HG03196 (cell line): ENCODE measurements at regions not wholly inside any gene's neighbourhood (a gene's known extent, or its start where the extent isn't known, plus 50 kb on each side); places are given as distances from the start of the nearest gene placed in this dataset.

Experiments
- ATAC-seq: cut with Tn5 transposase; IDR thresholded peaks from one replicate; pipeline ENCODE4 v1.9.1; 2021; ENCODE audit not compliant: unreplicated experiment

GRCh38 chr10:129023082-129023481 is 444.0 kb upstream of the MGMT start:
- ATAC-seq, result no peak

- ATAC-seq, result no peak
Measured at GRCh38 chr10:129024046-129024445, 443.0 kb upstream of the MGMT start.

- ATAC-seq, result no peak
Measured at GRCh38 chr10:129025787-129026186, 441.3 kb upstream of the MGMT start.

GRCh38 chr10:129027906-129028305 is 439.1 kb upstream of the MGMT start:
- ATAC-seq, result no peak

DNA sequence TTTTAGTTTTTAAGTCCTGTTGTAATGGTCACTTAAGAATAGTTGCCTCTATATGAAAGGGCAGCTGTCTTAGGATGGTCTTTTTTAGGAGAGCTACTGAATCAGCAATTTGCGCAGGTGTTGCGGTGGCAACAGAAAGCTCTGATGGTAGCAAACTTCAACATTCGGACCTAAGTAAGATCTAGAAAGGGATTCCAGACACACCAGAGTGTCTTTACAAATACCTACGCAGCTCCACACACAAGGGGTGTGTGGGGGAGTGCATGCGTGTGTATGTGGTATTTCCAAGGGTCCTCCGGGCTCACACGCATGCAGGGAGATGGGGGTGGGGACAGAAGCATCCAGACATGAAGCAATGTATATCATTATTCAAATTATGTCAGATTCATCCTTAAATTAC is 438.6 kb upstream of the MGMT start:
- ATAC-seq, result no peak

DNA sequence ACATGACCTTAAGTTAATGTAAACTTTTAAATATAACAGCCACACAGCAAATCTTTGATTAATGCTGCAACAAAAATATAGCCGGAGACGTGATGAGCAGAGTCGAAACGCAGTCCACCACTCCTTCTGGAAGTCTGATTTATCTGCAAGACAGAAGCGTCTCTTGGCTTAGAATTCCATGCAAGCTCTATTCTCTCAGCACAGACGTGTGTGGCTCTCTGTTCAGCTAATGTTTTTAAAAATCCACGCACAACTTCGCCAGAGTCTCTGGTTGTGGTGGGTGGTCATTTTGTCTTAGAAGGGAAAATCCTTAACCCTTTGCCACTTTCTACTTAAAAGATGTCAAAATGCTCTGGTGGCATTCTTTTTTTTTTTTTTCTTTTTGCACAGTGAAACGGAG is 438.0 kb upstream of the MGMT start:
- no peak for ATAC-seq

DNA sequence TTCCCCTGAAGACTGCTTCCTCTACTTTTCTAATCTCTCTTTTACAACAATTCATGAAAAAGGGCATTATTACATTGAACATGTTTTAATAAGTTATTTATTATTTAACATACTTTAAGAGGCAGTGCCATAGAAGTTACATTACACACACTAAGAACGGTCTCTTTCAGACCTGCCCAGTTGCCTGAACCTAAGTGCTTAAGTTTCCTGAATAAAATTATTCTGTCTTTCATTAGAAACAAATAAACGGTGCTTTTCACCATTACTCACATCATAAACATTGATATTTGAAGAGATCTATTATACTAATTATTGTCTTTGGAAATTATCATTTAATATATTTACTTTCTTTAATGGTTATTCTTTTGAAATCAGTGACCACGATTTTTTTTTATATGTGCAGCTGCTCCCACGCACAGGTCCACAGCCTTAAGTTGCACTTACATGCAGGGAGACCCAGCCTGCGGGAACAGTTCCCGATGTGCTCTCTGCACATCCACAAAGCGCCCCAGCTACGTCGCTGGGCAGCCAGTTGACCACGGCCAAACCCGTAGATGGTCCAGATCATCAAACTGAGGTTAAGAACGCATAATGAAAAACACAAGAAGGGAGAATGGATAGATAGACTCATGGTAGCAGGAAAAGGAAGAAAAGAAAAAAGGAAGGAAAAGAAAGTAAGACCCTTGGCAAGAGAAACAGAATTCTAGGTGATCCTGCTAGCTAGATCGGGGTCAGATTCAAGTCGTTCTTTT is 437.0 kb upstream of the MGMT start:
- no peak for ATAC-seq

DNA sequence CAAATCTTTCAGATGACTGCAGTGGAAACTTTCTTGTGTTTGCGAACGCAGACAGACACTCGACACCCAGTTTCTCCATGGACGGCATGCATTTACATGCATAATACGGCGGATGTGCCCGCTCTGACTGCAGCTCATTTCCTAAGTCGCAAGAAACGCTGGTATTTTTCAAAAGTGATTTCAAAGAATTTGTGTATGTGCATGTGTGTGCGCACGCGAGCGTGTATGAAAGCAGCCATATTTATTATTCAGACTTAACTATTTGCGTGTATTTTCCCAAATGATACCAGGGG is 436.5 kb upstream of the MGMT start:
- no peak for ATAC-seq

DNA sequence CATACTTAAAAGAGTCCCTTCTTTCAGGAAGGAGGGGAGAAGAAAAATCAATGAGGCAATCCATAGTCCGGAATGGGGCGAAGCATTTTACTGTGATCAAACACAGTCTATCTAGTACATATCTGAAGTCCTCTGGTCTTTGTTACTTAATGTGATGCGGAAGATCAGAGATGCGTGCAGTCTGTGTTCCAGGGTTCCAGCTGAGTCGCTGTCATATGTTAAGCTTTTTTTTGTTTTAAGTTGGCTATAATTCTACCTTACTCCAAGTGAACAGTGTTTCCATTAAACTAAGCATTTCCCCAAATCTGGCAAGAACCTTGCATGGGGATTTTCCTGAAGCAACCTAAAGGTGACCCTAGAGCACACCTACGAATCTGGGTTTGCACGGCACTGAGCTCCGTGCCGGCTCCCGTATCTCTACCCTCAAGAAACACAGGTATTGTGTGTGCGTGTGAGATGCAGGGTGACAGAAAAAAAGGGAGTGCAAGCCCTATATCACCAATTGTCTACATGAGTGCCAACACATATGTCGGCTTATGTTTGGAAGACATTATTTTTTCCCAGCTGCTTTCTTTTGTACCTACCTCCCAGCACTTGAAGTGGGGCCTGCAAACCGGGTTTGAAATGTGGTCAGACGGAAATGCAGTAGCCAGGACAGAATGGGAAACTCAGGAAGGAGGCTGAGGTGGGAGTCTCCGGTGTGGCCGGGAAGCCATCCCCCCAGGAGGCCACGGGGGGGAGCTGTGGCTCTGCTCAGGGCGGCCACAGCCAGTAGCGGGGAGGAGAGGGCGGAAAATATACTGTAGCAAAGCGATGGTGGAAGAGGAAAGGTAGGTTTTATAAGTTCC is 435.8 kb upstream of the MGMT start:
- ATAC-seq, result no peak

- no peak for ATAC-seq
Measured at GRCh38 chr10:129031844-129032150, 435.2 kb upstream of the MGMT start.

DNA sequence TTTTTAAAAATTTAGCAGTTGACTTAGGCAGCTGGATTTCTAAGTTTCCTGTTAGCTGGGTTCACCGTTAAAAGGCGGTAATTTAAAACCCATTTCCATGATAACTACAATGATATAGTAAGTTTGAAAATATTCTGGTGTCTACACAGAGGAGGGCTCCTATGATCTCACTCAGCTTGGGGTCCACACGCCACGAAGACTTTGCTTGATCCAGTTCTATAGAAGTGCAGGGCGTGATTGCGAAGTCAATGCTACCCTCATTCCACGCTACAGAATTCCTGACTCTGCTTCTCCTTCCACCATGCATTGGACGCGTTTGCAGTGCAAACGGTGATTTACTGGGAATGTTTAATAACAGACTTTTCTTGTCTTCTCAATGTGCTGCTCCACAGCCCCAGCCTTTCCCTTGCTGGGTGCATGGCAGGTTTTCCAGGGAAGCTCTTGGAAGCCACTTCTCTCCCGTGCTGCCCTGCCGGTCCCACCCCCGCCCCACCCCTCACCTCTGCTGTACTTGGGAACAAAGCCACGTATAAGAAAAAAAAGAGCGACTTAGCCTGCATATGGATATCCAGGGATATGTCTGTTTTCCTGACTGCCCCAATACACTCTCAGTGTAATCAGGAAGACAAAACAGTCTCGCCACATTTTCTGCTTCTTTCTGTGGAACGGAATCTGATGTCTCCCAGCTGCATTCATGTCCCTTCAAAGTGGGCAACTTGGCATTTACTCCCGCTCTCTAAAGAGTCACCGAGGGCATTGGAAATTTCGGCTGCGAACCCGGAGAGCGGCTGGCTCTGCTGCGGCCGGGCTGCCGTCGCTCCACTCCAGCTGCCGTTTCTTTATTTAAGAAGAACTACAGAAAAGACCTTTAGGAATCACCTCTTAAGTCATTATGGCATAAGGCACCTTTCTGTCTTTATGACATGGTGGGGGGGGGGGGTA is 434.4 kb upstream of the MGMT start:
- ATAC-seq, result no peak

DNA sequence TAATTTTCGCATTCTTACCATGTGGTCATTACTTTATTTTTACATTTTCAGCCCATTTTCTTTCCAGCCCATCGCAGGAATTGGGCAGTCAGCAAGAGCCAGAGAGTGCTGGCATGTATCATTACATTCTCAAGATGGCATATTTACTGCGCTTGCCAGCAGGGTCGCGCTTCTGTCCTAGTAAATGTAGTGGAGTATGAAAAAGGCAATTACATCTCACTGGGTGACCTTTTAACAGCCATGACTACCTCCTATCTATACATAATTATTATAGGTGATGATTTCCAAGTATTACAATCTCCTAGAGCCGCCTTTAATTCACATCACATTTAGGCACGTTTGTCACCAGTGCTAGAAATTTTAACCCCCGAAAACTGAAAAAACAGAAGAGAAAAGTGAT is 433.7 kb upstream of the MGMT start:
- ATAC-seq, result no peak

DNA sequence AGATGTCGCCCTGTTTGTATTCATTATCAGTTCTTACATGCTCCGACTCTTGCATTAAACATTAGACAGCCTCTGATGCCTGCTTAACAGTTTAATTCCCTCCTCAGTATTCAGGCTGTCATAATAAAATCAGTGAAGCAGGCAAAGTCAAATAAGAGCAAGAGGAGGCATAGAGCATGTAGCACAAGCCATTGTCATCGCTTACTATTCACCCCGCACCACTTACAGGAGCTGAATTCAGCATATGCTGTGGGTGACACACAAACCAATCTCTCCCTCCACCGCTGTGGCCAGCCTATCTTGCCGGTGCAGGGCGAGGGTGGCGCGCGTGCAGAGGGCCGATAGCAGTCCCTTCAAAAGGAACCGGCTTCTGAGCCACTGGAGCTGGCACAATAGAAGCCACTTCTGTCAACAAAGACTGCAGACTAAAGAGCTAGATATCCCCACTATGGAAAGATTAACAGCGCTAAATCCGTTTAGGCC is 433.2 kb upstream of the MGMT start:
- no peak for ATAC-seq

- ATAC-seq, result no peak
Measured at GRCh38 chr10:129035052-129035827, 431.8 kb upstream of the MGMT start.

GRCh38 chr10:129038522-129038921 is 428.5 kb upstream of the MGMT start:
- ATAC-seq, result no peak

- ATAC-seq, result no peak
Measured at GRCh38 chr10:129039406-129040370, 427.4 kb upstream of the MGMT start.

- ATAC-seq, result no peak
Measured at GRCh38 chr10:129040377-129040776, 426.7 kb upstream of the MGMT start.

GRCh38 chr10:129041916-129042315 is 425.1 kb upstream of the MGMT start:
- ATAC-seq, result no peak

- ATAC-seq, result no peak
Measured at GRCh38 chr10:129042776-129043595, 424.1 kb upstream of the MGMT start.
